MM.1S (cell line): ENCODE measurements at regions not wholly inside any gene's neighbourhood (a gene's known extent, or its start where the extent isn't known, plus 50 kb on each side); places are given as distances from the start of the nearest gene placed in this dataset.

Source experiments
- EZH2phosphoT487 ChIP-seq: fragments of 300-600 bp; sonication (generic); IDR thresholded peaks from 2 replicates; pipeline ENCODE4 v1.6.1; 2018; ENCODE audit warnings: antibody characterized with exemption, low read length
- TF ChIP-seq, protein P1 (sequence below): fragments of 300-600 bp; sonication (generic); IDR thresholded peaks from 2 replicates; pipeline ENCODE4 v1.5.1; 2016; ENCODE audit warnings: antibody characterized with exemption, low read length, mixed read lengths

DNA sequence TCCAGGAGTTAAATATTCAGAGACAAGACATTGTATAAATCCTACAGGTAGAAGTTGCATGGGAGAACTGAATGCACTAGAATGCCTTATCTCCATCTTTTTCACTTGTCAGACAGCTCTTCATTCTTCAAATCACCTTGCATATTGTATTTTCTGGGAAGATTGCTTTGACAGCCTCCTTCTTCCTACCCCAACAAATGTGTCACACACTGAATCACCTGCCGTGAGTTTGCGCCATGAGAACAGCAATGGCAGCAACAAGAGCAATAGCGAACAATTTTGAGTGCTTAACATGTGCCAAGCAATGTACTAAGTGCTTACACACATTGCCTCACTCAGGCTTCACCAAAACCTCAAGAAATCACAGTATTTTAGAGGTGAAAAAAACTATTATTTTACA is 161.3 kb upstream of the REG3G start:
- TF ChIP-seq, protein P1, sequence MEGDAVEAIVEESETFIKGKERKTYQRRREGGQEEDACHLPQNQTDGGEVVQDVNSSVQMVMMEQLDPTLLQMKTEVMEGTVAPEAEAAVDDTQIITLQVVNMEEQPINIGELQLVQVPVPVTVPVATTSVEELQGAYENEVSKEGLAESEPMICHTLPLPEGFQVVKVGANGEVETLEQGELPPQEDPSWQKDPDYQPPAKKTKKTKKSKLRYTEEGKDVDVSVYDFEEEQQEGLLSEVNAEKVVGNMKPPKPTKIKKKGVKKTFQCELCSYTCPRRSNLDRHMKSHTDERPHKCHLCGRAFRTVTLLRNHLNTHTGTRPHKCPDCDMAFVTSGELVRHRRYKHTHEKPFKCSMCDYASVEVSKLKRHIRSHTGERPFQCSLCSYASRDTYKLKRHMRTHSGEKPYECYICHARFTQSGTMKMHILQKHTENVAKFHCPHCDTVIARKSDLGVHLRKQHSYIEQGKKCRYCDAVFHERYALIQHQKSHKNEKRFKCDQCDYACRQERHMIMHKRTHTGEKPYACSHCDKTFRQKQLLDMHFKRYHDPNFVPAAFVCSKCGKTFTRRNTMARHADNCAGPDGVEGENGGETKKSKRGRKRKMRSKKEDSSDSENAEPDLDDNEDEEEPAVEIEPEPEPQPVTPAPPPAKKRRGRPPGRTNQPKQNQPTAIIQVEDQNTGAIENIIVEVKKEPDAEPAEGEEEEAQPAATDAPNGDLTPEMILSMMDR: no peak
- no peak for TF ChIP-seq EZH2phosphoT487
